ENCODE measurements at regions not wholly inside any gene's neighbourhood (a gene's known extent, or its start where the extent isn't known, plus 50 kb on each side); places are given as distances from the start of the nearest gene placed in this dataset.
A peak's percentile ranks its signal among the peaks of the same experiment; 100 is the strongest.
"Not testable (repeated sequence)": the region's sequence is repeated elsewhere in the genome, so short reads cannot be mapped to it uniquely, and the experiment has no call there.

GRCh38 chr3:81876826-81877225 lies 115.4 kb upstream of the GBE1 start:
- DNase-seq = no peak

- DNase-seq = no peak
These were observed 113.3 kb upstream of the GBE1 start for GRCh38 chr3:81874738-81875137.

GRCh38 chr3:81872566-81872965 lies 111.1 kb upstream of the GBE1 start:
- DNase-seq = no peak

GRCh38 chr3:81871358-81872155 lies 110.1 kb upstream of the GBE1 start:
- DNase-seq = no peak

GRCh38 chr3:81869382-81869781 lies 107.9 kb upstream of the GBE1 start:
- no peak for DNase-seq

GRCh38 chr3:81868597-81868996 lies 107.2 kb upstream of the GBE1 start:
- DNase-seq = no peak

- no peak for DNase-seq
These were observed 106.4 kb upstream of the GBE1 start for GRCh38 chr3:81867875-81868274.

GRCh38 chr3:81865164-81865563 lies 103.7 kb upstream of the GBE1 start:
- not testable (repeated sequence) for DNase-seq

- no peak for DNase-seq
These were observed 102.8 kb upstream of the GBE1 start for GRCh38 chr3:81864272-81864671.

- no peak for DNase-seq
These were observed 102.3 kb upstream of the GBE1 start for GRCh38 chr3:81863756-81864155.

- no peak for DNase-seq
These were observed 100.1 kb upstream of the GBE1 start for GRCh38 chr3:81861593-81861992.

GRCh38 chr3:81859524-81859923 lies 98.1 kb upstream of the GBE1 start:
- DNase-seq = no peak

- no peak for DNase-seq
These were observed 92.0 kb upstream of the GBE1 start for GRCh38 chr3:81853431-81853830.

GRCh38 chr3:81851176-81851575 lies 89.7 kb upstream of the GBE1 start:
- DNase-seq = no peak

GRCh38 chr3:81846988-81847387 lies 85.5 kb upstream of the GBE1 start:
- DNase-seq = no peak

GRCh38 chr3:81841540-81841939 lies 80.1 kb upstream of the GBE1 start:
- no peak for DNase-seq

- DNase-seq = no peak
These were observed 78.2 kb upstream of the GBE1 start for GRCh38 chr3:81839504-81840094.

GRCh38 chr3:81838457-81838856 lies 77.0 kb upstream of the GBE1 start:
- no peak for DNase-seq

GRCh38 chr3:81837071-81837593 lies 75.7 kb upstream of the GBE1 start:
- DNase-seq = no peak

GRCh38 chr3:81829937-81830336 lies 68.5 kb upstream of the GBE1 start:
- no peak for DNase-seq

GRCh38 chr3:81829272-81829671 lies 67.8 kb upstream of the GBE1 start:
- DNase-seq = not testable (repeated sequence)

- DNase-seq = peak in 1 of 2 donors; percentile 16
These were observed 62.5 kb upstream of the GBE1 start for GRCh38 chr3:81823882-81824395.

GRCh38 chr3:81823086-81823485 lies 61.6 kb upstream of the GBE1 start:
- no peak for DNase-seq
